Loucy (cell line): ENCODE measurements at regions not wholly inside any gene's neighbourhood (a gene's known extent, or its start where the extent isn't known, plus 50 kb on each side); places are given as distances from the start of the nearest gene placed in this dataset.

Experiments
- EZH2phosphoT487 ChIP-seq: fragments of 200-600 bp; IDR thresholded peaks from 2 replicates; pipeline ENCODE4 v1.6.1; 2018; ENCODE audit warnings: antibody characterized with exemption, mild to moderate bottlenecking, moderate library complexity, borderline replicate concordance
- TF ChIP-seq, protein P1 (sequence below): fragments of 200-600 bp; sonication (generic); conservative IDR thresholded peaks from 2 replicates; pipeline ENCODE4 v1.5.1; 2014; ENCODE audit warnings: mild to moderate bottlenecking, antibody characterized with exemption, low read length

DNA sequence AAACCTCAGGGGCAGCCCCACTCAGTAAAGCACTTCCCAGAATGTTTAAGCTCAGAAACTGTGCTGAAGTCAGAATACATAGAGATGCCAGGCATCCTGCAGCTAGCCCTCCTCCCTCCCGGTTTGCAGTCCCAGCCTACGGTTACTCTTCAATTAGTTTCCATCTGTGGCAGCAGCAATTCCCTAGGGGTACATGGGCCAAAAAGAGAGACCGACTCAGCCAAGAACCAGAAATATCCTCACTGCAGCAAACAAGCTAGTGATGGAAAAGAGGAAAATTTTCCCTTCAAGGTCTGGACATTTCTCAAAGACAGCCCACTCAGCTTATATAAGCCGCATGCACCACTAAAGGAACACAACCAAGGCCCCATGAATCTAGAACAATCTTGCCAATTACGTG is 89.1 kb upstream of the PPP2R2B start:
- TF ChIP-seq, protein P1, sequence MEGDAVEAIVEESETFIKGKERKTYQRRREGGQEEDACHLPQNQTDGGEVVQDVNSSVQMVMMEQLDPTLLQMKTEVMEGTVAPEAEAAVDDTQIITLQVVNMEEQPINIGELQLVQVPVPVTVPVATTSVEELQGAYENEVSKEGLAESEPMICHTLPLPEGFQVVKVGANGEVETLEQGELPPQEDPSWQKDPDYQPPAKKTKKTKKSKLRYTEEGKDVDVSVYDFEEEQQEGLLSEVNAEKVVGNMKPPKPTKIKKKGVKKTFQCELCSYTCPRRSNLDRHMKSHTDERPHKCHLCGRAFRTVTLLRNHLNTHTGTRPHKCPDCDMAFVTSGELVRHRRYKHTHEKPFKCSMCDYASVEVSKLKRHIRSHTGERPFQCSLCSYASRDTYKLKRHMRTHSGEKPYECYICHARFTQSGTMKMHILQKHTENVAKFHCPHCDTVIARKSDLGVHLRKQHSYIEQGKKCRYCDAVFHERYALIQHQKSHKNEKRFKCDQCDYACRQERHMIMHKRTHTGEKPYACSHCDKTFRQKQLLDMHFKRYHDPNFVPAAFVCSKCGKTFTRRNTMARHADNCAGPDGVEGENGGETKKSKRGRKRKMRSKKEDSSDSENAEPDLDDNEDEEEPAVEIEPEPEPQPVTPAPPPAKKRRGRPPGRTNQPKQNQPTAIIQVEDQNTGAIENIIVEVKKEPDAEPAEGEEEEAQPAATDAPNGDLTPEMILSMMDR = no peak
- TF ChIP-seq EZH2phosphoT487 = no peak
